Lower leg skin (tissue), 4 donors: ENCODE measurements at regions not wholly inside any gene's neighbourhood (a gene's known extent, or its start where the extent isn't known, plus 50 kb on each side); places are given as distances from the start of the nearest gene placed in this dataset.

Source experiments
- DNase-seq, 2 donors: peaks; one replicate each; pipeline ENCODE4 v3.0.0-alpha.2; 2019; ENCODE audit warnings: low spot score in 2 of 2
- H3K4me3 ChIP-seq: fragments of 200-600 bp; sonication (generic); 2 replicates; pipeline ENCODE4 v1.5.1; 2017; ENCODE audit warnings: mild to moderate bottlenecking, low read depth; ENCODE audit not compliant: poor library complexity, severe bottlenecking
- CTCF ChIP-seq, 3 donors: fragments of 450-650 bp; IDR thresholded peaks; one replicate each; pipeline ENCODE4 v1.5.1; 2016; ENCODE audit warnings: antibody characterized with exemption in 3 of 3, mild to moderate bottlenecking in 3 of 3, moderate library complexity in 2 of 3
- POLR2A ChIP-seq, 2 donors: fragments of 450-650 bp; IDR thresholded peaks; one replicate each; pipeline ENCODE4 v1.6.1; 2016 to 2017; ENCODE audit warnings: antibody characterized with exemption in 2 of 2, mild to moderate bottlenecking in 1 of 2, moderate library complexity in 1 of 2
- WGBS, 2 donors: methylation state at CpG; one replicate each; pipeline ENCODE4 v1.1.5; 2018; 5-methylcytosine and 5-hydroxymethylcytosine counted together
- intact Hi-C: fragments of 100-400 bp; cut with DNase I; formaldehyde crosslinking; loops from one replicate; pipeline ENCODE4 v1.15.0; 2023; ENCODE audit warnings: low total_unique reads

DNA sequence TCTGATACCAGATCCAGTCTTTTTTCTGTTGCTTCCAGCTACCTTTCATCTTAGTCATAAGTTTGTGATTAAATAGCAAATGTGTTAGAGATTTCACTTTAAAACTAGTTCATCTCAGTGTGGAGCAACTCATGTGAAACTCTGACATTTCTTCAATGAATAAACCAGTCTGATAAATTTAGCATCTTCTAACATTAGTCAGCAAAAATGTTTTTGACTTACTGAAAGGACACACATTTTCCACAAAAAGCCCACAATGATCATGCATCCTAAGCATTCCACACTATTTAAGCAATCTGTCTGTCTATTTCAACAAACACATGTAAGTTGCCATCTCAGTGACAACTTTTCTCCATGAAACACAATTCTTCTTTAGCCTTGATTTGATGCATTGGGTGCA is 222.2 kb upstream of the SLC35B3 start:
- intact Hi-C loops, result no loop called here
- no peak for DNase-seq
- no peak overlapping the region for H3K4me3 ChIP-seq
- TF ChIP-seq POLR2A (IDR thresholded peaks at IDR 0.05) (no peak), CTCF (IDR thresholded peaks at IDR 0.05) (no peak)

- 87 to 91% methylated on average over 5 of the region's 5 CpGs for WGBS, 2 donors
- DNase-seq, result no peak
- TF ChIP-seq CTCF (IDR thresholded peaks at IDR 0.05), result no peak
- TF ChIP-seq POLR2A (IDR thresholded peaks at IDR 0.05), result no peak
- intact Hi-C loops, result no loop called here
- H3K4me3 ChIP-seq, result no peak overlapping the region
These were observed 220.5 kb upstream of the SLC35B3 start for GRCh38 chr6:8655670-8656454.

- 73 to 74% methylated on average over 3 of the region's 3 CpGs for WGBS, 2 donors
- no peak overlapping the region for H3K4me3 ChIP-seq
- DNase-seq, result no peak
- intact Hi-C loops, result no loop called here
- TF ChIP-seq CTCF (IDR thresholded peaks at IDR 0.05), result no peak
- TF ChIP-seq POLR2A (IDR thresholded peaks at IDR 0.05), result no peak
These were observed 217.4 kb upstream of the SLC35B3 start for GRCh38 chr6:8652710-8653109.

DNA sequence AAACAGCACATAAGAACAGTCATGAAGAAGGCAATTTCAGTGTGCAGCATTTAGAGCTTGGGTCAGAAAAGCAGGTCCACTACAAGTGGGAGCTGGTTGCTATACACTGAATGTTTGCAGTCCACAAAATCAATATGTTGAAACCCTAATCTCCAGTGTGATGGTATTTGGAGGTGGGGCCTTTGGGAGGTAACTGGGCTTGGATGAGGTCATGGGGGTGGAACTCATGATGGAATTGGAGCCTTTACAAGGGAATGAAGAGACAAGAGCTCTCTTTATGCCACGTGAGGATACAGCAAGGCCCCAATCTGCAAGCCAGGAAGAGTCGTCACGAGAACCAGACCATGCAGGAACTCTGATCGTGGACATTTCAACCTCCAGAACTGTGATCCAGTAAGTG is 216.7 kb upstream of the SLC35B3 start:
- no peak overlapping the region for H3K4me3 ChIP-seq
- WGBS, 2 donors, result 86 to 91% methylated on average over 4 of the region's 4 CpGs
- TF ChIP-seq CTCF (IDR thresholded peaks at IDR 0.05), result no peak
- no peak for TF ChIP-seq POLR2A (IDR thresholded peaks at IDR 0.05)
- no peak for DNase-seq
- intact Hi-C loops, result no loop called here

DNA sequence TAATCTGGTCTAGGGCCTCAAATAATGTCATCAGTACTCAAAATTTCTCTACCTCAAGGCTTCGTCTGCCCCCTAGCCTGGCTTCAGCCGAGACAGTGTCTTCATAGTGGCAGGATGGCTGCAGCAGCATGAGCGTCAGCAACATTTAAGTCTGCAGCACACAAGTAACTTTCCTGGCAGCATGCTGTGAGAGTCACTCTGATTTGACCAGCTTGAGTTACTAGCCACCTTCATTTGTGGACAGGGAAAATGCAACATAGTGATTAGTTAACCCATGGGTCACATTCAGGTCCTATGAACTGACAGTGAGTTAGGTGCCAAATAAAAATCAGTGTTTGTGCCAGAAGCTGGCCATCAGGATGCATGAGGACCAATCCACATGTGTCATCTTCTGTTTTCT is 209.9 kb upstream of the SLC35B3 start:
- 86 to 92% methylated on average over 3 of the region's 3 CpGs for WGBS, 2 donors

More for the DNA sequence above, 209.9 kb upstream of the SLC35B3 start:
- DNase-seq, result no peak
- intact Hi-C loops, result no loop called here
- TF ChIP-seq CTCF (IDR thresholded peaks at IDR 0.05), result no peak
- TF ChIP-seq POLR2A (IDR thresholded peaks at IDR 0.05), result no peak
- H3K4me3 ChIP-seq, result no peak overlapping the region
